Amniotic stem cell (primary cell): ENCODE measurements at regions not wholly inside any gene's neighbourhood (a gene's known extent, or its start where the extent isn't known, plus 50 kb on each side); places are given as distances from the start of the nearest gene placed in this dataset.

Experiments used
- DNase-seq: peaks from one replicate; lab custom pipeline; 2025; lab: John Stamatoyannopoulos, UW

GRCh38 chr4:107317611-107318010 is 281.5 kb upstream of the DKK2 start:
- no peak for DNase-seq

DNA sequence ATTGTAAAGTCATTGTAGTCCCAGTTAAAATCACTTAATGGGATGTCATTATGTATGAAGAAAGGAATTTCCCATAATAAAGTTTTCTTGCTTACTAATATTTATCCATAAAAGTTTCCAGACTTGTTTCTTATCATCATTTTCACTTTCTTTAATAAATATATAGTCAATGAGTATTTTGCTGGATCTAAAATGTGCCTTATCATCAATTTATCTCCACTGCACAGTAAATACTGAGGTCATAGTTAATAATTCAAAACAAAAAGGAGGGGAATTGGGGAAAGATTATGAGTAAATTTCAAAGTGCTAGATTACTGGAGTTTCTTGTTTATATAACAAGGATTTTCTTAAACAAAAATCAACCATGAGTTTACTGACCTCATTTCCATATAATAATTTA is 279.5 kb upstream of the DKK2 start:
- DNase-seq: no peak

GRCh38 chr4:107314156-107314555 is 278.0 kb upstream of the DKK2 start:
- DNase-seq: no peak

- DNase-seq: no peak
These were observed 276.3 kb upstream of the DKK2 start for GRCh38 chr4:107312366-107312765.

DNA sequence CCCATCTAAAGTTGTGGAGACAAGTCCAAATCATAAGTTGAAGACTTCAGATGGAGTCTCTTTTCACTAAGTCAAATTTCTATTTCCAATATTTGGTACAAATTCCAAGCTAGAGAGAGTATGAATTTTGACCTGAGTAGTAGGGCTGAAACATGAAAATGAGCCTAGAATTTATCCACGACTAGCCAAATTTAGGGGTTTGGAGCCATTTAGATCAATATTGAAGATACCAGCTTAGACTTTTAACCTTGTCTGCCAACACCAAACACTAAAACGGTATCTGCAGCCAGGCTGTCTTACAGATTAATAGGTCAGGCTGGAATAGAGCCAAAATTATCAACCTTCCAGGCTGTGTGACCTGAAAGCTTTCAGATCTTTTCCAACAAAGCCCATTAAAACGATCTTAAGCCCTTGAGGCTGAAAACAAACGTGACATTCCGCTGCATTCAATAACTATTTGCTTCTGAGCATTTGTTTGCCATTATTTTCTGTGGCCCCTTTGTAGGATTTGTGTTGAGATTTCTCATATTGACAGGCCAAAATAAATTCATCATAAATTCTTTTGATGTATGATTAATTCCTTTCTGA is 268.7 kb upstream of the DKK2 start:
- no peak for DNase-seq

GRCh38 chr4:107299646-107300045 is 263.5 kb upstream of the DKK2 start:
- no peak for DNase-seq

DNA sequence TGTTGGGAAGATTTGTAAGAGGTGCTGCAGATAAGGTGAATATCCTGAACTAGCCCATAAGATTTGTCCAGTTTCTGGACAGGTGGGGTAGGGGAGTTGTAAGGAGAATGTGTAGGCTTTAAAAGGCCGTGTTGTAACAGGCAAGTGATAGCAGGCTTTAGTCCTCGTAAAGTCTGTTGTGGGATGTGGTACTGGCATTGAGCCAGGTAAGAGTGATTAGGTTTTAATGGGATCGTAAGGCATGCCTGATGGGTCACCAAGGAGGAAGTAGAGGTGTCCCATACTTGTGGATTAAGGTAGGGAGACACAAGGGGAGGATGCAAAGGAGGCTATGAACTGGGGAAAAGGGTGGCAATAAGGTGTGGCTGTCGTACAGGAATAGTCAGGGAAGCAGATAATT is 256.9 kb upstream of the DKK2 start:
- DNase-seq: no peak

DNA sequence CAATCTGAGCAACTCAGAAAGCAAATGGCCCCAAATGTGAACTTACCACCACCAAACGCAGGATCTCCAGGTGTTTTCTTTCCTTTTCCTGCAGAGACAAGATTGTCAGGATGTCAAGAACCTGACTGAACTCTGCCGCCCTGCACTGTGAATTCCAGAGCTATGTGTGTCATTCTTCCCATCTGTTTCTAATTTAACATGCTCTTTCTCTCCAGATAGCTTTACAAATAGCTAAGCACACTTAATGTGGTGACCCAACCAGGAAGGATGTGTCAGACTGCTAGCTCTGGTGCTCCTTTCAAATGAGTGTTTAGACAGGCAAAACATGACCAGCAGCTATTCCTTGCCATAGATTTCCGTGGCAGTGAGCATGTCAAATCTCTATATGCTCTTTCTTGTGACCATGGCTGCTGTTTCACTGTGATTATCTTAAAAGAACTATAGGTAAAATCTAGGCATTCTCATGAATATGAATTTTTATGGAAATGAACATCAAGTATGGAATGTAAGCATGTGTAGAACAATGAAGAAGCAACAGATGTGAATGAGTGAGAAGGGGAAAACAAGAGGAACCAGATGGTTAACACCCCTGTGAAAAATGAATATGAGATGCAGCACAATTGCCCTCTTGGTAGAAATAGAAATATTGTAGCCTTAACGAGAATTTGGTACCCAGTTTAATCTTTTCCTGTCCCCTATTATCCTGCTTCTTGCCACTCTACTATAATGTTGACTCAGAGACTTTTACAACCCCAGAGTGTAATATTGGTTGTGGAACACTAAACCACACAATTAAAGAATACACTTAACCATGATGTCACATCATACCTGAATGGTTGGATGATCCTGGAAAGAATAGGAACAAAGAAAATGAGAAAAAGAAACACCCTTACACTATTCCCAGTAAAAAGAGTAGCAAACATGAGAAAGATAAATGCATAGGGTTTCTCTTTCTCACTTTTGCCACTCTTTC is 247.8 kb upstream of the DKK2 start:
- peak; percentile 87 for DNase-seq

GRCh38 chr4:107279733-107280132 is 243.6 kb upstream of the DKK2 start:
- peak; percentile 24 for DNase-seq

GRCh38 chr4:107278791-107279483 is 242.8 kb upstream of the DKK2 start:
- no peak for DNase-seq

DNA sequence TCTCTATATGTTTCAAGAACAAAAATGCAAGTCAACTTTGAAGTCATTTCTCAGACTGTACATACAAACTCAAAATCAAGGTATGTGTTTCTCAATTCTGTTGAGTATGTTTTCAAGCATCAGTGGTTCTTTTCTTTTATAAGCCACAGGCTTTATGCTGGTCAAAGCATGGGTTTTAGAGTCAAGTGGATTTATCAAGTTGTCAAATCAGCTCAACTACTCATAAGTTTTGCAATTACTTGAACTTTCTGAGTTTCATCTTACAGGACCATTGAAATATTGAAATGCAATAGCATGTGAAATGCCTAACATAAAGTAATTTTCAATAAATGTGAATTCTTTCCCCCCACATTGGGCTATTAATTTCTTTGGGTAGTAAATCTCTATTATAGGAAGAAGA is 239.9 kb upstream of the DKK2 start:
- DNase-seq: no peak

GRCh38 chr4:107275225-107275624 is 239.1 kb upstream of the DKK2 start:
- DNase-seq: no peak

DNA sequence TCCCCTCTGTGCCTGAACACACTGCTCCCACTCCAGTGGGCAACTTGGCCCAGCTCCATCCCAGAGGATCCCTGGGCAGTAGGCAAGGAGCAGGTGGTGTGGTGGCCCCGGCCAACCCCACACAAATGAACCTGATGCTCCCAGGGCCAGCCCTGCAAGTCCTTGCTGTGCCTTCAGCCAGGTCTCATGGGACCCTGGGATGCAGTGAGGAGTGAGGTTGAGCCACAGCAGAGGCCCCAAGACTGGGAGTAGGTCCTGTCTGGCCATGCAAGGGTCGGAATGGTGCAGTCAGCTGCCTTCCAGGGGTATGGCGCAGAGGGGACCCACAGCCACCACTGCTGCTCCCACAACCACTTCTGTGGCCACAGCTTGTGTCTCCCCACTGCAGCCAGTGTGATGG is 234.5 kb upstream of the DKK2 start:
- no peak for DNase-seq

DNA sequence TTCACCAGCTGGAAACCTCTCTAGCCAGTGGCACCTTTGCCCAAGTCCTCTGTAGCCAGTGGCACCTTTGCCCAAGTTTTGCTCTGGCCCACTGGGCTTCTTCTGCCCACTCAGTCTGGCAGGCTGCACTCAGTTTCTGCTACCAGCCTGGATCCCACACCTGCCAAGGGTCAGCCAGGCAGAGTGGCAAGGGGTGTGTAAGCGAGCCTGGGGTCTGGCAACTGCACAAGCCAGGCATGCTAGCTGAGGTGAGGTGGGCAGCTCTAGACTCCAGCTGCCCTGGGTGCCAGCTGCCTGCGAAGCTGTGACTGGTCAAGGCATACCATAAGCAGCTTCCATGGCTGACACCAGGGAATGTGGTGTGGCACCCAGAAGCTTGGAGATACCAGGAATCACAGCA is 233.1 kb upstream of the DKK2 start:
- no peak for DNase-seq

- no peak for DNase-seq
These were observed 229.7 kb upstream of the DKK2 start for GRCh38 chr4:107265859-107266258.

GRCh38 chr4:107261241-107261874 is 225.2 kb upstream of the DKK2 start:
- DNase-seq: no peak

DNA sequence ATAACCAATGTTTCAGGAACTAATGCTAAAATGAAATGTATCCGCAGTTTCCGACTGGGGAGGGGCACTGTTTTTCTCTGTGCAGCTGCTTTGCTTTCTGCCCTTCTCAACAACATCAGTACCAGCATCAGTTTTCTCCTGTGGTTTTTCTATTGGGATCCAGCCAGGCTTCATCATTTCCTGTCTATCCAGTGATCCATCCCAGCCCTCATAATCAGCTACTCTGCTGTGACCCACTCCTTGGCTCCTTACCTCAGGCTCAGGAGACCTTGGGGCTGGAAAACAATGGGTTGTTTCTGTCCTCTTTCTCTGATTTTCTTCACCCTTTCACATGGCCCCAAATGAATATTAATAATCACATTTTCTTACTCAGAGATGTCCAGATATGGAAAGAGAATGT is 222.2 kb upstream of the DKK2 start:
- no peak for DNase-seq

- no peak for DNase-seq
These were observed 219.5 kb upstream of the DKK2 start for GRCh38 chr4:107255596-107255995.

DNA sequence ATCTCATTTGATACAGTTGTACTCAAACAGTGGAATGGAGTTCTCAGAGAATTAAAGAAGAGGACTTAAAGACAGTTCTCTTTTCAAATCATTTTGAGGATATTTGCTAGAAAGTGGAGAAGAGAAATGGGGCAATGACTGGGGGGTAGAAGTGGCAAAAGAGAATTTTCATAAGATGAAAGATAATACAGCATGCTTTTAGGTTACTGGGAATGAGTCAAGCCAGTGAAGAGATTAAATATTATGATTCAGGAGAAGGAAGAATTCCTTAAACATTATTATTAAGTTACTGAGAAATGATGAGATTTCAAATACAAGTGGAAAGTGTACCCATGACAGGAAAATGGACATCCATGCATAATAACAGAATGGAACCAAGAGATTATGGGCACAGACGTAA is 219.0 kb upstream of the DKK2 start:
- no peak for DNase-seq

- no peak for DNase-seq
These were observed 217.5 kb upstream of the DKK2 start for GRCh38 chr4:107253579-107254068.

DNA sequence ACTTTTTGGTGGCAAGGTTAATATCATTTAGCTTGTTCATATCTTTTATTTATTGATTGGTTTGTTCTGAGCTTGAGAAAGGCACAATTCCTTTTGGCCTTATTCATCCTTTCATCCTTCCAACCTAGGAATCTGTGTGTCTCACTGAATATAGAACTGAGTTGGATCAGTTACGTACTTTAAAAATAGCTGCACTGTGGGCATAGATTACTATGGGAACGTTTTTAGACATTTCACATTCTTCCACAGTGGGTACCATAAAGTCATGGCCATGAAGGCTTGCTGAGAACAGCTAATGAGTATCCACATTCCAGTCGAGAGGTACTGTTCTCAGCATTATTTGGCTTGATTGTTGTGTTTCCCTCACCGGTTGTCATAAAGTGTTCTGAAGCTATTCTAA is 217.0 kb upstream of the DKK2 start:
- no peak for DNase-seq

DNA sequence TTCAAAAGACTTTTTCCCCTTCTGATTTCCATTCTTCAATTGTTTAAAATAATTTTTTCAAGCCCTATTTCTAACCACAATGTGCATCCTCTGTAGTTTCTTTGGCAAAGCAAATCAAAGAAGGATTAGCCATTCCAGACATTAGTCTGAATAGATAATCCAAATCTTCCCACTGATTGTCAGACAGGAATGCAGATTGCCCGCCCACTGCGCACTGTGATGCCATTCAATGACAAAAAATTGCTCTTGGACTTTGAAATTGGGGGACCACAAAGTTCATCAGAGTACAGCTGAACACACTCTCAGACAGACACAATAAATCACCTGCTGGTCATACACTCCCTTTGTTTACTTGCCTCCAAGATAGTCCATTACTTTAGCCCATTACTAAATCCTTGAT is 216.5 kb upstream of the DKK2 start:
- no peak for DNase-seq
